ENCODE measurements at regions not wholly inside any gene's neighbourhood (a gene's known extent, or its start where the extent isn't known, plus 50 kb on each side); places are given as distances from the start of the nearest gene placed in this dataset.

DNA sequence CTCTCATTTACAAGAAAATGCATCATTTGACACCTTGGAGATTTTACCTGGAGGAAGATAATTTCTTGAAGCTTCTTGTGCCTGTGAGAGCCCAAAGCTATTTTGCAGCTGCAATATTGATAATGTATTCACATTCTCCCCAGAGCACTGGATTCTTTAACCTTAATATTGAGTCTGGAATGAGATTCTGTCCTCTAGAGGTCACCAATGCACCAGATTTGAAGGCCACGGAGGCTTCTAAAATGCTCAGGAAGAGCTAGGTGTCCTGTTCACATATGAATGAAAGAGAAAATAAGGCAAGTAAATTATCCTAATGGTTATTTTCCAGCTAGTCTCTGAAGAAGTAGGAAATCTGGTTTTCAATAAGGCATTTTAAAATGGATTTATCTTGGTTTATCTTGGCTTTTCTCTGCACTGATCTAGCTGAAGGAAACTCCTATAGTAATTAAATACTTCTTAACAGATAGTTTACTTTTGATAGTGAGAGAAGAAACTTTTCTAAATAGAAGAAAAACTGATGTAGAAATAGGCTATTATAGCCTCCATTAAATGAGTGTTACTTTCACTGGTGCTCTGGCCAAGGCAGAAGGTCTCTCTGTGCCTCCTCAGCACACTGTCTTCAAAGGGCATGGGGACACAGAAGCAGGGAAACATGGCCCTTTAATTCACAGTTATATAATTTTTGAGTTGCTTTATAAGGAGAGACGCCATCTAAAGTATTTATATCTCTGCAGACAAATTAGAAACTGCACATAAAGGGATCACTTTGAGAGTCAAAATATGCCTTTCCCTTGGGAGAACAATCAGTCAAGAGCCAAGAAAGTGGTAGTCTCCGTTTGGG, 297.0 kb upstream of the ACTBL2 start:
- TF ChIP-seq GATA3 (IDR thresholded peaks at IDR 0.05; ENCODE audit: low read depth, low read length) (no peak), GATA2 (IDR thresholded peaks at IDR 0.05; ENCODE audit: low read depth, low read length) (no peak)
